Lower leg skin (tissue), 3 donors: ENCODE measurements at regions not wholly inside any gene's neighbourhood (a gene's known extent, or its start where the extent isn't known, plus 50 kb on each side); places are given as distances from the start of the nearest gene placed in this dataset.

Source experiments
- CTCF ChIP-seq, 3 donors: fragments of 450-650 bp; IDR thresholded peaks; one replicate each; pipeline ENCODE4 v1.5.1; 2016; ENCODE audit warnings: antibody characterized with exemption in 3 of 3, mild to moderate bottlenecking in 3 of 3, moderate library complexity in 2 of 3
- POLR2A ChIP-seq, 2 donors: fragments of 450-650 bp; IDR thresholded peaks; one replicate each; pipeline ENCODE4 v1.6.1; 2016 to 2017; ENCODE audit warnings: antibody characterized with exemption in 2 of 2, mild to moderate bottlenecking in 1 of 2, moderate library complexity in 1 of 2

- no peak for TF ChIP-seq CTCF (IDR thresholded peaks at IDR 0.05)
- TF ChIP-seq POLR2A (IDR thresholded peaks at IDR 0.05) = no peak
These were observed 273.1 kb downstream of the HAO1 start for GRCh38 chr20:7667194-7667593.
